Gastrocnemius medialis (tissue), 4 donors: ENCODE measurements at regions not wholly inside any gene's neighbourhood (a gene's known extent, or its start where the extent isn't known, plus 50 kb on each side); places are given as distances from the start of the nearest gene placed in this dataset.

Experiments used
- POLR2A ChIP-seq, 2 donors: fragments of 450-650 bp; IDR thresholded peaks; one replicate each; pipeline ENCODE4 v1.6.1; 2017; ENCODE audit warnings: antibody characterized with exemption in 2 of 2, mild to moderate bottlenecking in 2 of 2, moderate library complexity in 2 of 2
- TF ChIP-seq, protein P1 (sequence below), 5 experiments: fragments of 450-650 bp in 3 of 5; fragments of 200-600 bp in 2 of 5; sonication (generic) in 2 of 5; IDR thresholded peaks in 4 of 5; conservative IDR thresholded peaks in 1 of 5; 1 replicate in 4 of 5; 2 replicates in 1 of 5; pipeline ENCODE4 v1.5.1; 2016 to 2019; ENCODE audit warnings: antibody characterized with exemption in 5 of 5, mild to moderate bottlenecking in 3 of 5, moderate library complexity in 3 of 5

GRCh38 chr6:54053881-54054391 lies 57.3 kb upstream of the MLIP start:
- TF ChIP-seq, protein P1, sequence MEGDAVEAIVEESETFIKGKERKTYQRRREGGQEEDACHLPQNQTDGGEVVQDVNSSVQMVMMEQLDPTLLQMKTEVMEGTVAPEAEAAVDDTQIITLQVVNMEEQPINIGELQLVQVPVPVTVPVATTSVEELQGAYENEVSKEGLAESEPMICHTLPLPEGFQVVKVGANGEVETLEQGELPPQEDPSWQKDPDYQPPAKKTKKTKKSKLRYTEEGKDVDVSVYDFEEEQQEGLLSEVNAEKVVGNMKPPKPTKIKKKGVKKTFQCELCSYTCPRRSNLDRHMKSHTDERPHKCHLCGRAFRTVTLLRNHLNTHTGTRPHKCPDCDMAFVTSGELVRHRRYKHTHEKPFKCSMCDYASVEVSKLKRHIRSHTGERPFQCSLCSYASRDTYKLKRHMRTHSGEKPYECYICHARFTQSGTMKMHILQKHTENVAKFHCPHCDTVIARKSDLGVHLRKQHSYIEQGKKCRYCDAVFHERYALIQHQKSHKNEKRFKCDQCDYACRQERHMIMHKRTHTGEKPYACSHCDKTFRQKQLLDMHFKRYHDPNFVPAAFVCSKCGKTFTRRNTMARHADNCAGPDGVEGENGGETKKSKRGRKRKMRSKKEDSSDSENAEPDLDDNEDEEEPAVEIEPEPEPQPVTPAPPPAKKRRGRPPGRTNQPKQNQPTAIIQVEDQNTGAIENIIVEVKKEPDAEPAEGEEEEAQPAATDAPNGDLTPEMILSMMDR (IDR thresholded peaks at IDR 0.05 in 4 of 5, conservative IDR thresholded peaks at IDR 0.05 in 1 of 5): no peak
- TF ChIP-seq POLR2A (IDR thresholded peaks at IDR 0.05): peak; percentile 7 to 73
